Endothelial cell of umbilical vein (primary cell): ENCODE measurements at regions not wholly inside any gene's neighbourhood (a gene's known extent, or its start where the extent isn't known, plus 50 kb on each side); places are given as distances from the start of the nearest gene placed in this dataset.

ENCODE experiments used
- BruUV-seq: library from RNA; stranded (reverse); fragments of 400-500 nt; replicated peaks from 2 replicates; lab custom pipeline; 2021; lab: Mats Ljungman, UMichigan
- CTCF ChIA-PET: fragments of 300-600, 350-600 bp; sonication (Branson Sonifier 250); formaldehyde crosslinking; loops from one replicate; lab custom pipeline; 2021; ENCODE audit warnings: antibody characterized with exemption, inconsistent platforms; lab: Charles Lee
- POLR2A ChIA-PET: fragments of 300-600, 350-600 bp; sonication (Branson Sonifier 250); formaldehyde crosslinking; loops from one replicate; lab custom pipeline; 2021; ENCODE audit warnings: antibody characterized with exemption, inconsistent platforms; lab: Charles Lee
- DNase-seq: peaks from one replicate; pipeline ENCODE4 v3.0.0-alpha.2; 2011; ENCODE audit warnings: low read depth, low spot score
- FAIRE-seq: peaks from 2 replicates; lab custom pipeline; 2011; peaks lifted over from hg19 to GRCh38; lab: Jason Lieb, UNC
- H2AFZ ChIP-seq: 2 replicates; pipeline ENCODE4 v1.6.0; 2012; ENCODE audit warnings: low read depth, low read length, control low read depth, inconsistent platforms
- H3K27ac ChIP-seq: 2 replicates; pipeline ENCODE4 v1.5.1; 2011; ENCODE audit warnings: low read depth, mild to moderate bottlenecking, control low read depth, low read length, moderate library complexity; ENCODE audit not compliant: insufficient read depth
- H3K27me3 ChIP-seq, 2 experiments: 2 replicates each; pipeline versions ENCODE4 v1.6.0 to v1.6.1; 2011; ENCODE audit warnings: low read length in 2 of 2, mixed read lengths in 1 of 2; ENCODE audit not compliant: control insufficient read depth in 2 of 2, insufficient read depth in 2 of 2
- H3K36me3 ChIP-seq, 2 experiments: 2 replicates in 1 of 2; 3 replicates in 1 of 2; pipeline ENCODE4 v1.5.1; 2011; ENCODE audit warnings: low read length in 2 of 2, mild to moderate bottlenecking in 1 of 2, moderate library complexity in 1 of 2; ENCODE audit not compliant: control insufficient read depth in 2 of 2, insufficient read depth in 2 of 2; ENCODE audit errors: extremely low read depth in 1 of 2
- H3K4me1 ChIP-seq: 3 replicates; pipeline ENCODE4 v1.5.1; 2011; ENCODE audit warnings: mild to moderate bottlenecking, low read length; ENCODE audit not compliant: control insufficient read depth, insufficient read depth; ENCODE audit errors: extremely low read depth
- H3K4me2 ChIP-seq: 2 replicates; pipeline ENCODE4 v1.6.1; 2011; ENCODE audit warnings: low read length, control low read depth, mixed read lengths; ENCODE audit not compliant: insufficient read depth
- H3K4me3 ChIP-seq, 3 experiments: fragments of 200-600 bp in 1 of 3; sonication (generic), shearing (Covaris generic) in 1 of 3; replicated peaks in 1 of 3; 2 replicates each; pipeline ENCODE4 v1.5.1; 2011 to 2016; ENCODE audit warnings: control low read depth in 3 of 3, low read length in 3 of 3, mild to moderate bottlenecking in 2 of 3, inconsistent platforms in 1 of 3, low read depth in 1 of 3, moderate library complexity in 1 of 3; ENCODE audit not compliant: insufficient read depth in 1 of 3
- H3K79me2 ChIP-seq: 2 replicates; pipeline ENCODE4 v1.6.0; 2012; ENCODE audit warnings: low read length, inconsistent platforms; ENCODE audit not compliant: control insufficient read depth, insufficient read depth
- H3K9ac ChIP-seq: replicated peaks from 2 replicates; pipeline ENCODE3; 2011; ENCODE audit warnings: low read length, control low read depth; ENCODE audit not compliant: insufficient read depth; ENCODE audit errors: extremely low read depth
- H3K9me1 ChIP-seq: replicated peaks from 3 replicates; pipeline ENCODE4 v1.6.0; 2011; ENCODE audit warnings: mild to moderate bottlenecking, low read length; ENCODE audit not compliant: control insufficient read depth, insufficient read depth; ENCODE audit errors: extremely low read depth
- H3K9me3 ChIP-seq: replicated peaks from 2 replicates; pipeline ENCODE4 v1.5.1; 2012; ENCODE audit warnings: low read length, inconsistent platforms; ENCODE audit not compliant: control insufficient read depth, insufficient read depth
- H4K20me1 ChIP-seq: replicated peaks from 2 replicates; pipeline ENCODE3; 2011; ENCODE audit warnings: mild to moderate bottlenecking, low read length; ENCODE audit not compliant: control insufficient read depth, insufficient read depth; ENCODE audit errors: extremely low read depth
- EZH2 ChIP-seq: IDR thresholded peaks from 2 replicates; pipeline ENCODE4 v1.6.1; 2012; ENCODE audit warnings: borderline replicate concordance, low read depth, mild to moderate bottlenecking, moderate library complexity, low read length, inconsistent platforms; ENCODE audit not compliant: severe bottlenecking
- FOS ChIP-seq: IDR thresholded peaks from 2 replicates; pipeline ENCODE4 v1.6.1; 2011; ENCODE audit warnings: mild to moderate bottlenecking, low read length, moderate library complexity, borderline replicate concordance; ENCODE audit not compliant: insufficient read depth
- GATA2 ChIP-seq: IDR thresholded peaks from 2 replicates; pipeline ENCODE4 v1.7.0; 2011; ENCODE audit warnings: low read depth, mild to moderate bottlenecking, moderate library complexity, mixed read lengths, low read length; ENCODE audit not compliant: insufficient read length, insufficient read depth
- JUN ChIP-seq: IDR thresholded peaks from 2 replicates; pipeline ENCODE4 v1.6.1; 2011; ENCODE audit warnings: borderline replicate concordance, low read depth; ENCODE audit not compliant: insufficient read length, insufficient read depth
- MAX ChIP-seq: IDR thresholded peaks from 2 replicates; pipeline ENCODE4 v1.6.1; 2011; ENCODE audit not compliant: insufficient read depth, insufficient read length
- MYC ChIP-seq: IDR thresholded peaks from one replicate; pipeline ENCODE4 v1.6.1; 2011; ENCODE audit warnings: mild to moderate bottlenecking, low read depth, low read length
- POLR2A ChIP-seq: IDR thresholded peaks from 2 replicates; pipeline ENCODE4 v1.6.1; 2012; ENCODE audit warnings: low read depth, mild to moderate bottlenecking, control low read depth, low read length
- POLR2AphosphoS5 ChIP-seq: IDR thresholded peaks from 2 replicates; pipeline ENCODE4 v1.6.1; 2012; ENCODE audit warnings: low read depth, mild to moderate bottlenecking, control low read depth, low read length, moderate library complexity; ENCODE audit not compliant: insufficient read depth
- dilution Hi-C: fragments of 300-500 bp; cut with MboI; formaldehyde crosslinking; loops from one replicate; pipeline ENCODE4 v1.15.0; 2019; ENCODE audit warnings: low sequenced_read_pairs; ENCODE audit not compliant: extremely low pct_ligation_motif_present
- intact Hi-C: fragments of 100-400 bp; cut with micrococcal nuclease; formaldehyde crosslinking; loops from one replicate; pipeline ENCODE4 v1.10.0; 2022
- TF ChIP-seq, protein P1 (sequence below), 2 donors: IDR thresholded peaks; 1 replicate in 1 of 2; 2 replicates in 1 of 2; pipeline ENCODE4 v1.5.1; 2011; ENCODE audit warnings: low read length in 2 of 2, mild to moderate bottlenecking in 2 of 2, moderate library complexity in 2 of 2, control low read depth in 1 of 2, inconsistent platforms in 1 of 2, low read depth in 1 of 2; ENCODE audit not compliant: insufficient read depth in 1 of 2; ENCODE audit errors: extremely low read depth in 1 of 2

GRCh38 chr10:121058082-121058481 is 206.9 kb downstream of the WDR11 start:
- POLR2A ChIA-PET: no interaction called here
- FAIRE-seq: no peak
- H3K79me2 ChIP-seq: no peaks in the 10 kb centered on the region

More at GRCh38 chr10:121058082-121058481, 206.9 kb downstream of the WDR11 start:
- H3K27ac ChIP-seq: no peak overlapping the region
- no peak overlapping the region for H3K4me2 ChIP-seq
- H3K9ac ChIP-seq: no peak overlapping the region
- dilution Hi-C loops: no loop called here
- no peaks in the 10 kb centered on the region for H3K4me1 ChIP-seq
- BruUV-seq: no TSS peak
- no peaks in the 10 kb centered on the region for H3K9me1 ChIP-seq
- no peaks in the 10 kb centered on the region for H3K27me3 ChIP-seq
- DNase-seq: no peak
- intact Hi-C loops: no loop called here
- TF ChIP-seq JUN (no peak), FOS (no peak), POLR2A (no peak), POLR2AphosphoS5 (no peak), EZH2 (no peak), MAX (no peak), GATA2 (no peak), MYC (no peak)
- TF ChIP-seq, protein P1, sequence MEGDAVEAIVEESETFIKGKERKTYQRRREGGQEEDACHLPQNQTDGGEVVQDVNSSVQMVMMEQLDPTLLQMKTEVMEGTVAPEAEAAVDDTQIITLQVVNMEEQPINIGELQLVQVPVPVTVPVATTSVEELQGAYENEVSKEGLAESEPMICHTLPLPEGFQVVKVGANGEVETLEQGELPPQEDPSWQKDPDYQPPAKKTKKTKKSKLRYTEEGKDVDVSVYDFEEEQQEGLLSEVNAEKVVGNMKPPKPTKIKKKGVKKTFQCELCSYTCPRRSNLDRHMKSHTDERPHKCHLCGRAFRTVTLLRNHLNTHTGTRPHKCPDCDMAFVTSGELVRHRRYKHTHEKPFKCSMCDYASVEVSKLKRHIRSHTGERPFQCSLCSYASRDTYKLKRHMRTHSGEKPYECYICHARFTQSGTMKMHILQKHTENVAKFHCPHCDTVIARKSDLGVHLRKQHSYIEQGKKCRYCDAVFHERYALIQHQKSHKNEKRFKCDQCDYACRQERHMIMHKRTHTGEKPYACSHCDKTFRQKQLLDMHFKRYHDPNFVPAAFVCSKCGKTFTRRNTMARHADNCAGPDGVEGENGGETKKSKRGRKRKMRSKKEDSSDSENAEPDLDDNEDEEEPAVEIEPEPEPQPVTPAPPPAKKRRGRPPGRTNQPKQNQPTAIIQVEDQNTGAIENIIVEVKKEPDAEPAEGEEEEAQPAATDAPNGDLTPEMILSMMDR (IDR thresholded peaks at IDR 0.05; ENCODE audit: extremely low read depth in 1 of 2, insufficient read depth in 1 of 2, low read depth in 1 of 2, low read length in 2 of 2): no peak
- CTCF ChIA-PET: no interaction called here
- no peaks in the 10 kb centered on the region for H4K20me1 ChIP-seq
- H3K4me3 ChIP-seq: no peak overlapping the region
- no peaks in the 10 kb centered on the region for H3K9me3 ChIP-seq
- no peaks in the 10 kb centered on the region for H3K36me3 ChIP-seq
- no peak overlapping the region for H2AFZ ChIP-seq
